Stimulated activated CD4-positive, alpha-beta T cell treated with anti-CD3 and anti-CD28 coated beads, Interleukin-12 subunit alpha, Interleukin-12 subunit beta, amount 100 ng/mL, for 4 hours (primary cell): ENCODE measurements at regions not wholly inside any gene's neighbourhood (a gene's known extent, or its start where the extent isn't known, plus 50 kb on each side); places are given as distances from the start of the nearest gene placed in this dataset.
"Not testable (repeated sequence)": the region's sequence is repeated elsewhere in the genome, so short reads cannot be mapped to it uniquely, and the experiment has no call there.

Experiments
- DNase-seq: peaks from one replicate; pipeline ENCODE4 v3.0.0-alpha.2; 2020

DNA sequence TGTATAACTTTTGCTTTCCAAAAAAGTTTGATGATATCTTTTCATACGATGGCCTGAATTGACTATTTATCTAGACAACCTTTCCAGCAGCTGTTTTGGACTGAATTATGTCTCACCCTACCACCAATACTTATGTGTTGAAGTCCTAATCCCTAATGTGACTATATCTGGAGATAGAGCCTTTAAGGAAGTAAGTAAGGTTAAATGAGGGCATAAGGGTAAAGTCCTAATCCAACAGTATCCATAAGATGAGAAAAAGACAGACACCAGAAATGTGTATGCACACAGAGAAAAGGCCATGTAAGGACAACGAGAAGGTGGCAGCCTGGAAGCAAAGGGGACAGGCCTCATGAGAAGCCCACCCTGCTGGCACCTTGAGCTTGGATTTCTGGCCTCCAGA, 86.6 kb upstream of the PPARGC1A start:
- no peak for DNase-seq

DNA sequence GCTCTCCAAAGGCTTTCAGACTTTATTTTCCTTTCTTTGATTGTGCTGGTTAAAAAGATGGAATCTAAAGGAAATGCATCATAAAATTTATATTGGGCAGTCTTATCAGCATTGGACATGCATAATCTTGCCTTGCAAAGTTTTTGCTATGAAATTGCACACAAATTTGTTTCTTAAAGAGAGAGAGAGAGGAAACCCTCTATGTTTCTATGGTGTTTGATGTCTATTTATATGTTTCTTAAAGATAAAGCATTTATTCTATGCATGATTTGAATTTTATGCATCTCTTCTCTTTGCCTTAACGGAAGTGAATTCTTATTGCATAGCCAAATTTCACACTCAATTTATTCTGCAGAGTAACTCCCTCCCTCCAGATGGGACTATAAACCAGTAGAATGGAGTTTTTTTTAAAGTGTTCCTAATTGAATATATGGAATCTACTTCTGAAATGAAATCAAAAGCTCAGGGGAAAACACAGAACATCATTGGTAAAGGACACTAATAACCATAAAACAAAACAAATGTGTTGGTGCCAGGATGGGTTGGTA, 83.5 kb upstream of the PPARGC1A start:
- no peak for DNase-seq

DNA sequence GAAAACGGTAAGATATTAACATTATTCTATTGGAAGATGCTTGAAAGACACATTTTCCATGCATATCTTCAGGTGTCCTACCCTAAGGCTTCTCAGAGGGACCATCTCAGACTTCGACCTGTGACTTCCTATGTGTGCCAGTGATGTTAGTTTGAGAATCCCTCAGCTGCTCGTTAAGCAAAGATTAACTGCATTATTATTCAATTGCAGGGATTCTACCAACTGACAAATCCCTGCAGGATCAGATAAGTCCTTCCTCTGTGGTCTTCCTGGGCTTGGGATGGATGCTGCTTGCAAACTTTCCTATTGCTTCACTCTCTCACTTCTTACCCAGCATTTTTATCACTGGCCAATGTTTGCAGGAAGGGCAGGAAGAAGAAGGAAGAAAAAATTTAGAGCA, 83.0 kb upstream of the PPARGC1A start:
- DNase-seq, result no peak

DNA sequence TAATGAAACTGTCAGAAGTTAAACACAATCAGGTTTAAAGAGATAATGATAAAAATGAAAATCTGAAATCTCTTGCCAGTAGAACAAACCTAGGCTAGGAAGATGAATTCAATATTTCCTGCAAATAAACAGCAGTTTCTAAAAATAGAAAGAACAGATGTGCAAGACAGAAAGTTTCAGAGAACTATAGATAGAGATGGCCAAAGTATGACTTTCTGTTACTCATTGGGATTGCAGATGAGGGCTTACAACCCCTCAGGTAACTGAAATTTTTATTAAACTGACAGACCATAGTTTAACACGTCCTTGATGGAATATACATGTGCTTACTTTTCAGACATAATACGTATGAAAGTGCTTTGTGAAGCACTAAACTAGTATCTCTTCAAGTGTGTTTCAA, 82.3 kb upstream of the PPARGC1A start:
- DNase-seq, result no peak

DNA sequence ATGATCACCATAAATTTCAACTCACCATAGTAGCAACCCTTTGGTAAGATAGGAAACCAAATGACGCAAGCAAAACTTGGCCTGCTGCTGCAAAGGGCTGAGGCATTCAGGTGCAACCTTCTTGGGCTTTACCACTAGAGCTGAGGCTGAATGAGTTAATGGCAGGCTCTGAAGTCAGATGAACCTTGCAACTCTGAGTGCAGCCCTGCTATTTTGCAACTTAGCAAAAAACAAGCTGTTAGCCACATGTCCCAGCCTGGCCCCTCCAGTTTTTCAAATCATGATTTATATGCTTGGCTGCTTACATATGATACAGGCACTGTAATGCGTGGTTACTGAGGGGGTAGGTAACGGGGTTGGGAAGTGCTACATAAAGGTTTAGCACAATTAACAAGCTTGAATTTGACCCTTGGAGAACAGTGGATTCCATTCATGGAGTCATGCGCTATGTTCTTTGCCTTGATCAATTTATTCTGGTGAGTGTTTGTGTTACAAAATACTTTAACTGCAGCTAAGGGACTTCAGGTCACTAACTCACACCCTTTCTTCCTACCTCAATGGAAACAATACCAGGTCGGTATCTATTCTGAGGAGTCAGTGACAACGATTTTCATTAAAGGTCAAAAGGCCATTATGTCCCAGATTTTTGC, 80.5 kb upstream of the PPARGC1A start:
- DNase-seq, result no peak

DNA sequence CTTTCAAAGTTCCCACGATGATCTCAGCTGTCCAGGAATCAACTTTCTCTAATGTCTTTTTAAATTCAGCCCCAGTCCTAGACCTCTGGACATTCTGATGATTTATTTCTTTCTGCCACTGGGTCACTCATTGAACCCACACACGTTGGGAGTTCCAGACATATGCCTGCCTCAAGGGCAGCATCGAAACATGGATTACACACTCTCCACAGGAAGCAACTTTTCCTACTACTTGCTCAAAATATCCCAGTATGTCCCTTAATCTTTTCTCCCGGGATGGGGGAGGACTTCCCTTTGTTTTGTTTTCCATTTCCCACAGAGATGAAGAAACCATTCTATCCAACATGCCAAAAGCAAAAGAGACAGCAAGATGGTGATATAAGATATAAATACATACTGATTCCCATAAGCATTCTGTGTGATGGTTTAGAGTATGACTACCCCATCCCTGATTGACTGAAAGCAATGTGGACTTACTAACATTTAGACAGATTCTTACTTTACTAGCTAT, 79.8 kb upstream of the PPARGC1A start:
- no peak for DNase-seq

DNA sequence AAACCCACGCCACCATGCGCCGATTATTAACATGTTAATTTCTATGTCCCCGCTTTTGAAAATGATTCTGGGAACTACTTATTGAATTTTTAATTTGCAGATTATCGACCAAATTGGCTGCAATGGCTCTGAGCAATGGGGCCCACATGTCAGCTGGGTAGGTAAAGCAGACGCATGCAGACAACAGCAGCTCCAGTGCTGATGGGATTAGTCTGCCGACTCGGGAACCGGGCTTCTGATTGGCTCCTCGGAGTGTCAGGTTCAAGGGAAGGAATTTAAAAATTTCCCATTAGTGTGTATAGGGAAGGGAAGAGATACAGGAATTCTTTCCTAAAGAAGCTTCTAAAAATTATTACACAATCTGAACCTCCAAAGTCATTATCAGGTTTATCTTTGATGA, 77.4 kb upstream of the PPARGC1A start:
- DNase-seq, result no peak

DNA sequence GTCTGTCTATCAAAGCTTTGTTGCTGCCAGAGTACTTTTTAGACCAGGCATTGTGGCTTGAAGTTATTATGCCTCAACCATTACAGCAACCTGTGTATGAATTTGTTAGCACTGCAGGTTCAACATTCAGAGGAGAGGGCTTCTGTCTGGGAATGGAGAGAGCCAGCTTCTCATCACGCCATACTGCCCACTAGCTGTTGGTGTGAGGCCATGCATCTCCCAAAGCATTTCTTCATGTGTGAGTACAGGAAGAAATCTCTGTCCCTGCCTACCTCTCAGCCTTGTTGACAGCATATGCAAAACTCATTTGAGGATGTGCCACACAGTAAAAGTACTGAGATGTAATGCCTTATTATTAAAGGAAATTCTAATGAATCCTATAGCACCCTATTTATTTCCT, 76.9 kb upstream of the PPARGC1A start:
- no peak for DNase-seq

DNA sequence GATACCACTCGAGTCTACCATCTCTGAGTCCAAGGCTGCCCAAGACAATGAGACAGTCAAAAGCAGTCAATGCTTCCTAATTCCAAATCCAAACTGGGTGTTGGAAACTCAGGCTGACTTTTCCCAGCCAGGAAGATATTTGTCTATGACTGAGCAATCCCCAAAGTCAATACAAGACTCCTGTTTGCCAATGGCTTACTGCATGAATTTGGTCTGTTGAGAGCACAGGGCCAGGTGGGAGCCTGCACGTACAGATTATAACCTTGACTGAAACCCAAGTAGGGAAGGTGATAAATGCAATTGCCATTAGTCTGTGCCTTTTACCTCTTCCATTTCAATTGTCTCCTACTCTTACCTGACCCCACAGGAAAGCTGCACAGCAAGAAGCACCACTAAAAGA, 72.6 kb upstream of the PPARGC1A start:
- DNase-seq, result no peak

DNA sequence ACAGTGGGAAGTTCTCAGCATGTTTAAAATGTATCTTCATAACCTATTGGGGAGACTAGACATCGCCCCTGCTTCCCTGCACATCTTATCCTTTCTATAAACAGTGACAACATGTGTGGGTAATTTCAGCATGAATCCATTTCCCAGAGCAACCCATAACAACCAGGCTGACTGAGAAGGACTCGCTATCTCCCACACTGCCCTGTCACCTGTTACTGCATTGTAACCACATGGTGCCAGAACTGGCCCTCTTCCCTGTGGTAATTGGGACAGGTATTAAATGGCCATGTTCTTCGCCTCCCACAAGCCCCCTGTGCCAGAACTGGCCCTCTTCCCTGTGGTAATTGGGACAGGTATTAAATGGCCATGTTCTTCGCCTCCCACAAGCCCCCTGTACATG, 71.5 kb upstream of the PPARGC1A start:
- not testable (repeated sequence) for DNase-seq

DNA sequence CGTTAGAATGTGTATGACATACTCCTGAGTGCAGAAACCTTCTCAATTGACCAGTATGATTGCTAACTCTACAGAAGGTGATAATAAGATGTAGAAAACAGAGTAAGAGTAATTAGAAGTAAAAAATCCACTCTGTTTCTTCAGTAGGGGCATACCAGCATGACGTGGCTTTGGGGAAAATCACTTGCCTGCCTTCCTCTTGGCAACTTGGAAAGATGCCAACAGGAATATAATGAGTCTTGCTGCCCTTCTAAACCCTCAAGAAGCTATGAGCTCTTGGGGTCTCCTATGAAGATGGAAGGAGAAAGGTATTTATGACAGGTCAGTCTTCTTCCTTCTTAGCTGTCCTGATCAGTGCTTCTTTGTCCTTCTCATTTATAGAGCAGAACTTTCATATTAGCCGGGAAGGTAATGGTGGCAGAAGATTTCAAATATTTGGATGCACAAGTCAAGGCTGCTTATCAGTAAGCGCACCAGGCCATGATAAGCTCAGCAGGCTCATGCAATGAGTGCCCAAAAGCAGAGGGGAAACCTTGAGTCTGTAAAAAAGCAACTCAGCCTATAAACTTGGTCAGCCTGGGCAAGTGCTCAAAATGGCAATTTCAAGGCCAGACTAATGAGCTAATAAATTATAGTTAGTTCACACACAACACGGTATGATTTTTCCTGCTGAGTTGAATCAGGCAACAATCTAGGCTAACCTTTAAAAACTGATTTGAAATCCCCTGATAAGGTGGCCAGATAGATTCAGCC, 69.7 kb upstream of the PPARGC1A start:
- DNase-seq, result no peak

DNA sequence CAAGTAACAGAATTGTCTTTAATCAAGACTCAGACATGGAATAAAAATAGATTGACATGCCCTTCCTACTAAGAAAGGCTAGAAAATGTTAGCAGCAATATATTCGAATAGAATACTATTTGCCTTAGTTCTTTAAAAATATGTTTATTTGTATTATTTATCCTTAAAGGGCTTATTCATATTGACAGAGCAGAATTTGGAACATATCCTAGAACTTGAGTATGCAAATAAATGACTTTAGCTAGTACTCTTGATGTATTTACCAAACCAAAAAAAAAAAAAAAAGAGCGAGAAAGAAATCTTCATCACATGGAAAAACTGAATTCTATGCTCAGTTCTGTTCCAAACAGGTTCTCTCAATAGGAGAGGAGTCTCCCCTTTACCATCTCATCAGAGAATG, 68.9 kb upstream of the PPARGC1A start:
- no peak for DNase-seq

DNA sequence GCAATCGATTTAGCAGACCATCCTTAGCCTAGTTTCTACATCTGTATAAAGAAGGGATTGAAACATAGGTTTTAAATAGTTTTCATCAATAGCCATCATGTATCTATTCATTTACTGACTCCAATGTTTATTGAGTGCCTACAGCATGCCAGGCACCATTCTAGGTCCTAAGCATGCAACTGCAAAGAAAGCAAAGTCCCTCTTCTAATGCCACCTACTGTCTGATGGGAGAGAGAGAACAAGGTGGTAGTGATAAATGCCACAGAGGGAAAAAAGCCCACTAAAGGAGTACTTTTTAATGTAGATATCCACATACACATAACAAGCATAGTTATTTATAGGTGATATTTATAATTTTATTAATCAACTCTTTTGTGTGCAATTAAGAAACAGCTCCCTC, 67.6 kb upstream of the PPARGC1A start:
- no peak for DNase-seq

DNA sequence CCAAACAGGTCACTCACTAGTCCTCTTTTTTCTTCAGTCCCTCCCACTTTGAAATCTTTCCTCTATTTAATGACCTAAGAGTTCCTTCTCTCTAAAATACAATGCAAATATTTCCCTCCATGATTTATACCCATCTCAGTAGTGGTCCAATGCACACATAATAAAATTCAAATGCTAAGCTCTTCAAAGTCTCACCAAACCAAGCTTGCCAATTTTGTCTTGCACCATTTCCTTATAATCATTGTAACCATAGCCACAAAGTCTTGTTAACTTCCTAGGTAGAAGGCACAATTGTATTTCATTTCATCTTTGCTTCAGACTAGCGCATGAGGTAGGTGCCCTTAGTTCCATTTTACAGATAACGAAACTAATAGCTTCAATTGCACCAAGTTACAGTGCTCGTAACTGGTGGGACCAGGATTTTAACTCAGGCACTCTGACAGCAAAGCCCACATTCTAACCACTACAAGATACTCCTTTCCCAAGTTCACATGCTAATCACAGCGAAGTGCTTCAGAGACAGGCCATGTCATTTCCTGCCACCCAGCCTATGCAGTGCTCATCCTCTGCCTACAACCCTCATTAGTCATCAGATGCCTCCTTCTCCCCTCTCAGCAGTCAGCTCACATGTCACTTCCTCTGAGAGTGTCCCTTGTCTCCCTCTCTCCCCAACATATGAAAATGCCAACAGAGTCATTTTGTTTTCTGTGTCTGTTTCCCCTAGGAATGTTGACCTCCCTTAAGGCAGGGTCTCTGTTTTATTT, 66.9 kb upstream of the PPARGC1A start:
- DNase-seq, result no peak

DNA sequence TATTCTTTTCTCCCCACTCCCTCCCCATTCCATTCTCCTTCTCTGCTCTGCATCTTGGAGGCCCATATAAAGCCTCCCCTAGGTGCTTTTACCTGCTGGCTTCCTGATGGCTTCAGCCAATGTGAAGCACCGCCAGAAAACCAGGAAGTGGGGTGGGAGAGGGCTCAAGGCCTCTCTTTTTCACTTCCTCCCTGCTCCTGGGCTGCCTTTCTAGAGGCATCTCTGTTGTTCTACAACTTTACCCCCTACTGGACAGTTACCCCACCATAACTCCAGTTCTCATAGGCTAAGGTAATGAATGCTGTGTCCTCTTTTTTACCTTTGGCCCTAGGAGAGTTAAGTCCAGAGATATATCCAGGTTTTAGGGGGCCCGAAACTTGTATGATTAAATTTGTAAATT, 62.4 kb upstream of the PPARGC1A start:
- no peak for DNase-seq

DNA sequence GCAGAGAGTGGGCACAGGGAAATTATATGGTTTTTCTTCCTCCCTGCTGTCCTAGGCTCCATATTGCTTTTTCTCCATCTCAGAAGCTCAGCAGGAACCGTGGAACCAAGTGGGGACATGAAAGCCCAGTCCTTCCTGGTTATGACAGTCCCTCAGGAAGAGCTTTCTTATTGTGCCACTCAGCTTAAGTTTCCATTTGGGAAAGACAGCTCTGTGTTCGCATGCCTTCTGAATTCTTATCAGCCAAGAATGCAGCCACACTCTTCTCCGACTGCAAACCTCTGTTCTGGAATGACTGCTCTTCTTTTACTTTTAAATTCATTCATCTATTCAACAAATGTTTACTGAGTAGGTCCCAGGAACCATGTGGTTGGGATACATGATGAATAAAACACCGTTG, 58.0 kb upstream of the PPARGC1A start:
- DNase-seq, result no peak

DNA sequence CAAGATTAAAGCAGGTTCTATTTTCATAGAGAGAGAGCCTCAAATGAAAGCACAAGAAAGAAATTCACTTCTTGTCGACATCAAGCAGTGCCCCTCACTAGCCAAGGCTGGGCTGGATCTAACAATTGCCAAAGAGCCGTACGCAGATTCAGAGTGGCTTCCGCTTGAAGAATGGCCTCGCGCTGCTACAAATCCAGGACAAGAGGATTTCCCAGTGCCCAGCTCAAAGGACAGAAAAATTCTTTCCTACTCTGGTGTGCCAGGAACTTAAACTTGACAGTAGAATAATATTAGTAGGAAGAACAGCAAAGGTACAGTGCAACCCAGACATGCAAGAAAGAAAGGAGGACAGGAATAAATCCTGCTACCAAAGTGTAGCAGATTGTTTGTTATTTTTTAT, 56.5 kb upstream of the PPARGC1A start:
- no peak for DNase-seq

DNA sequence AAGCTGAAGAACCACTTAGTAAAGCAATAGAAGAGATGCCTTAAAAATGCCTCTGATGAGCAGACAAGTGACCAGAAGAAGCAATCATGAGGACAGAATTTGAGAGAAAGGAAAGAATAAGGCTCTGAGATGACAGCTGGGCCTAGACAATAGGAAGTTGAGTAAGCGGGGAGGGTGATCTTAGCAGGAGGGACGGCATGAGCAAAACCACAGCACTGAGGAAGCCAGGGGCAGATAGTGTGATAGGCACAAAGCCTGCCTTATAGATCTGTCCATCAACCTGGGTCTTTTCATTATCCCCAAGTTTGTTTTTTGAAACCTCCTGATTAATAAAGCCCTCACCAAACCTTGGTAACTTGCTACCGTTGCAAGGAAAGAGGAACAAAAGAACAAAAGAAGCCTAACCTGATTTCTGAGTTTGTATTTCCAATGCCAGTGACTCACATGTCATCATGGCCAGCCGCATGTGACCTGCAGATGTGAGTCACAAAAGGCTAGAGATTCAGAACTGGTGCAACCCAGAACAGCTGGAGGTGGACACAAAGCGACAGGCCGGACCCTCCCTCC, 55.7 kb upstream of the PPARGC1A start:
- no peak for DNase-seq

DNA sequence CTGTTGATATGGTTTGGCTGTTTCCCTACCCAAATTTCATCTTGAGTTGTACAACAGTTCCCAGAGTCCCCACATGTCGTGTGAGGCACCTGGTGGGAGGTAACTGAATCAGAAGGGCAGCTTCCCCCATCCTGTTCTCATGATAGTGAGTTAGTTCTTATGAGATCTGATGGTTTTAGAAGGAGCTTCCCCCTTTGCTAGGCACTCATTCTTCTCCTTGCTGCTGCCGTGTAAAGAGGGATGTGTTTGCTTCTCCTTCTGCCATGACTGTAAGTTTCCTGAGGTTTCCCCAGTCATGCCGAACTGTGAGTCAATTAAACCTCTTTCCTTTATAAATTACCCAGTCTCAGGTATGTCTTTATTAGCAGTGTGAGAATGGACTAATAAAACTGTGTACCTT, 54.7 kb upstream of the PPARGC1A start:
- DNase-seq, result not testable (repeated sequence)

DNA sequence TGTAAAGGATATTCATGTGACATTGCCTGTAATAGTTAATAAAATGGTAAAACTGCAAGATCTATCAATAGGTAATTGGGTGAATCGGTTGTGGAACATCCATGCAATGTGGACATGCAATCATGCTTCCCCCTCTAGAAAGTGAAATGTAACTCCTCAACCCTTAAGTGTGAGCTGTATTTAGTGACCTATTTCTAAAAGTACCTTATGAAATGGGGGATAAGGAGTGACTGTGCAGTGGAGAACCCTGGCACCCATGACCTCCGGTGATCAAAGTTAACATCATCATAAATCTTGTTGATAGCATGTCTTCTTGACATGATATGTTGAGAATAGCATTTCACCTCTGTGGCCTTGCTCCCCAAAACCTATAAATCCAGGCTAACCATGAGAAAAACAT, 53.6 kb upstream of the PPARGC1A start:
- DNase-seq, result no peak

DNA sequence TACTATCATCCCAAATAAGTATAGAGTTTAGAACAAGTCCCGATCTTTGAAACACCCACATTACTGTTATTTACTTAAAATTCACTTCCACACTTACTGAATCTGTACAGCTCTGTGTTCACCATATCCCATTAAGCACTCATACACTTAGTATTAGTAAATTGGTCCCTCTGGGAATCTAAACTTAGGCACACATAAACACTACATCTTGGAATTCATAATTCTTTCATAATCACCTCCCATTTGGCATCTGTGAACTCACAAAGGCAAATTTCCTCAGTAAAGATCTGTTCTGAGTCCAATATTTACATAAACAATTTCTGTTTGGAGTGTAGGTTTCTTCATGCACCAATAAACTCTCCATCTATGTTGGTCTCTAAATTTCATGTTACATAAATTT, 52.6 kb upstream of the PPARGC1A start:
- no peak for DNase-seq
